Astrocyte of the cerebellum (primary cell): ENCODE measurements at regions not wholly inside any gene's neighbourhood (a gene's known extent, or its start where the extent isn't known, plus 50 kb on each side); places are given as distances from the start of the nearest gene placed in this dataset.
A peak's percentile ranks its signal among the peaks of the same experiment; 100 is the strongest.

ENCODE experiments used
- DNase-seq: peaks from one replicate; pipeline ENCODE4 v3.0.0-alpha.2; 2011; ENCODE audit warnings: low read depth
- H3K4me3 ChIP-seq: 2 replicates; pipeline ENCODE4 v1.5.1; 2011; ENCODE audit warnings: mild to moderate bottlenecking, low read depth, low read length, moderate library complexity
- in situ Hi-C: cut with HindIII; loops from 2 replicates; pipeline ENCODE4 v1.10.0; 2017; ENCODE audit warnings: low sequenced_read_pairs
- TF ChIP-seq, protein P1 (sequence below): IDR thresholded peaks from 2 replicates; pipeline ENCODE4 v1.5.1; 2012; ENCODE audit warnings: low read length, low read depth, moderate library complexity, mild to moderate bottlenecking; ENCODE audit errors: missing control alignments

DNA sequence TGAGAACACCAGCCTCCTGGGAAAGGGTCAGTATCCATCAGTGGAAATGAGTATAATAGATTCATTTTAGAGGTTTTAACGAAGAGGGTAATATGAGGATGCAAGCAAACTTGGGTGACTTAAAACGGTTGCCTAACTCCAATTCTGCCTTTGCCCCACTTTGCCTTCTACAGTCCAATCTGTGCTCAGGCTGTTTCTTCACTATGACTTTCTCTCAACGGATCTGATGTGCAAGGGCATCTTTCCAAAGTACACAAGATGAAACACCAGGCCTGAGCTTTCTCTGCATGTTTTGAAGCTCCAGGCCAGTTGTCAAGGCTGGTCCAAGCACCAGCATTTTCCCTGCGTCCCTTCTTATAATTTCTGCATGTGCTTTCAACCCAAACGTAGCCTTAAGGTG lies 68.0 kb upstream of the TMEM164 start:
- in situ Hi-C loops: no loop called here
- DNase-seq: no peak
- TF ChIP-seq, protein P1, sequence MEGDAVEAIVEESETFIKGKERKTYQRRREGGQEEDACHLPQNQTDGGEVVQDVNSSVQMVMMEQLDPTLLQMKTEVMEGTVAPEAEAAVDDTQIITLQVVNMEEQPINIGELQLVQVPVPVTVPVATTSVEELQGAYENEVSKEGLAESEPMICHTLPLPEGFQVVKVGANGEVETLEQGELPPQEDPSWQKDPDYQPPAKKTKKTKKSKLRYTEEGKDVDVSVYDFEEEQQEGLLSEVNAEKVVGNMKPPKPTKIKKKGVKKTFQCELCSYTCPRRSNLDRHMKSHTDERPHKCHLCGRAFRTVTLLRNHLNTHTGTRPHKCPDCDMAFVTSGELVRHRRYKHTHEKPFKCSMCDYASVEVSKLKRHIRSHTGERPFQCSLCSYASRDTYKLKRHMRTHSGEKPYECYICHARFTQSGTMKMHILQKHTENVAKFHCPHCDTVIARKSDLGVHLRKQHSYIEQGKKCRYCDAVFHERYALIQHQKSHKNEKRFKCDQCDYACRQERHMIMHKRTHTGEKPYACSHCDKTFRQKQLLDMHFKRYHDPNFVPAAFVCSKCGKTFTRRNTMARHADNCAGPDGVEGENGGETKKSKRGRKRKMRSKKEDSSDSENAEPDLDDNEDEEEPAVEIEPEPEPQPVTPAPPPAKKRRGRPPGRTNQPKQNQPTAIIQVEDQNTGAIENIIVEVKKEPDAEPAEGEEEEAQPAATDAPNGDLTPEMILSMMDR: no peak
- H3K4me3 ChIP-seq: no peak overlapping the region

DNA sequence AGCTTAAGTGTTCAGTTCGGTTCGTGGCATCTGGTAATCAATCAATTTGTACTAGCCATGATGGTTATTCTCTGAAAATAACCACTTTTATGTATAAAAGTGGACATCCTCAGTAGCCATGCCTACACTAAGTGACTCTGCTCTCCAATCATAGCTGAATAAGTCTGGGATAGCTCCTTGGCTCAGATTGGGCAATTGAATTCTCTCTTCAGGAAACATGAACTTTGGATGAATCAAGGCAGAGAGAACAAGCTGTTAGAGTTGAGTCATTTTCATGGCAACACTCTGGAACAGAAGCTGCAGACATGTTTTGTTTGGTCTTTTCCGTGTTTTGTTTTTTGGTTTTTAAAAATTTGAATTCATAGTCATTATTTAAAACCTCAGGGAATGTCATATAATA lies 66.8 kb upstream of the TMEM164 start:
- TF ChIP-seq, protein P1: no peak
- DNase-seq: no peak
- H3K4me3 ChIP-seq: no peak overlapping the region
- in situ Hi-C loops: no loop called here

DNA sequence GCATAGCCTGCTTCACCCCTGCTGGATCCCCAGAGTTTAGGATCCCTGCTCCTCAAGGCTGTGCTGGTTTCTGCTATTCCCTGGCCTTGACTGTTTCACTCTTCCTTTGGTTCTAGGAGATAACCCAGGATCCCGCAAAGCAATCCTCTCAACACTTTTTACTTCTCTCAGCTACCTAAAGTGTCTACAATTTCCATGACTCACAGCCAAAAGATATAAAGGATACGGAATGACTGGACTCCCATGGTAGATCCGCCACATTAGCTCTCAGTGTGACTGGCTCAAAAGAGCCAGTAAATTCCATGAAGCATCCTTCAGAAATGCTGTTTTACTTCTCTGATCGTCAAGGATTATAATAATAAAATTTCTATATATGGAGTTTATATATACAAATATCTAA lies 66.3 kb upstream of the TMEM164 start:
- in situ Hi-C loops: no loop called here
- DNase-seq: no peak
- H3K4me3 ChIP-seq: no peak overlapping the region
- TF ChIP-seq, protein P1: no peak

DNA sequence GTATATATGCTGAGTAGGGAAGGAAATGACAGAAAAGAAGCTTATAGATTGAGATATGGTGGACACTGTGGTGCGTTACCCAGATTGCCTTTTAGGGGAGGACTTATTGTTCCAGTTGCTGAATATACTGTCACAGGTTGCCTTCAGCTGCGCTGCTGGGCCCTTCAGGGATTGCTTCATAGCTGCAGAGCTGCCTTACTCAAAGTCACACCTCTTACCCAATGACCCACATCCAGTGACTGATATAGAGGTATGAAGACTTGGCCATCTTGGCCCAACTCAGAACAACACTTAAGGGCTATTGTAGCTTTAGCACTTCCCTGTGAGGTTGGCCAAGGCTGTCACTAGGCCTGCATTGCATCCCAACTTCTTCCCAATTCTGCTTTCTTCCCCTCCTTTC lies 63.4 kb upstream of the TMEM164 start:
- in situ Hi-C loops: no loop called here
- TF ChIP-seq, protein P1: no peak

DNA sequence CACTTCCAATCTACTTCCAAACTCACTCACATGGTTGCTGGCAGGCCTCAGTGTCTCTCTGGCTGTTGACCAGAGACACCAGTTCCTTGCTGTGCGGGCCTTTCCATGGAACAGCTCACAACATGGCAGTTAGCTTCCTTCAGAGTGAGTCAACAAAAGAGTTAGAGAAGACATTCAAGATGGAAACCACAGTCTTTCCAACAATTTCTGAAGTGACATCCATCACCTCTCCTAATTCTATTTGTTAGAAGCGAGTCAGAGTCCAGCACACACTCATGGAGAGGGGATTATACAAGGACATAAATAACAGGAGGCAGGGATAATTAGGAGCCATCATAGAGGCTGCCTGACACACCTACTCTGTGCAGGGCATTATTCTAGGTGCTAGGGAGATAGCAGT lies 62.5 kb upstream of the TMEM164 start:
- no peak overlapping the region for H3K4me3 ChIP-seq
- TF ChIP-seq, protein P1: no peak
- in situ Hi-C loops: no loop called here
- peak; percentile 6 for DNase-seq

More for the DNA sequence above, 63.4 kb upstream of the TMEM164 start:
- DNase-seq: no peak
- H3K4me3 ChIP-seq: no peak overlapping the region

DNA sequence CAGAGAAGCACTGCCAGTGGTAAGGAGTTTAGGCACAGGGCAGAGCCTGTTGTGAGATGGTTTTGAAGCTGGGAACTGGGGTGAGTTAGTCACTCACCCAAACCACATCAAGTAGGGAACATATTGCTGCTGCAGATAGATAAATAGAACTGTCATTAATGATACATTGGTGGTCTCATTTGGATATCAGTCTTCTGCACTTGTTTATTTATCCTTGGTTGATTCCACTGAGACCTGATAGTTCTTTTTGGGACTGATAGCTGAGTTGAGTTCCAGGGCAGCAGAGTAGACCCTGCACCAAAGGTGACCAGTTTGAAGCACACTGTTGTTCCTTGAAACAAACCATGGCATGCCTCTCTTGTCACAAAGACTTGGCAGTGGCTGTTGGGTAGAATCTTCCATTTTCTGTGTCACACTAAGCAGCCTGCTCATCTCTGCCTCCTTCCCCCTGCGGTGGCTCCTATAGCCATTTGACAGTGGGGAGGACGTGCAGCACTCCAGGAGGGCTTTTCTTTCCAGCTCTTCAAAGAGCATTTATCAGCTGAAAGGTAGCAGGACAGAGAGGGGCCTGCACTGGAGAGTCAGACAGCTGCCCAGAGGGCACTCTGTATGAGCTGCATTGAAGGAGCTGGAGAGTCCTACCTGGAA lies 59.7 kb upstream of the TMEM164 start:
- no peak for DNase-seq
- TF ChIP-seq, protein P1: no peak
- no peak overlapping the region for H3K4me3 ChIP-seq
- in situ Hi-C loops: no loop called here
